ENCODE measurements at regions not wholly inside any gene's neighbourhood (a gene's known extent, or its start where the extent isn't known, plus 50 kb on each side); places are given as distances from the start of the nearest gene placed in this dataset.
A peak's percentile ranks its signal among the peaks of the same experiment; 100 is the strongest.

- POLR2A ChIA-PET (ENCODE audit: low non-redundant PET), result no interaction called here
- DNase-seq (ENCODE audit: low spot score), result no peak
- no TSS peak for BruUV-seq (replicated peaks)
These were observed 149.7 kb upstream of the HS6ST1 start for GRCh38 chr2:128468186-128468920.

DNA sequence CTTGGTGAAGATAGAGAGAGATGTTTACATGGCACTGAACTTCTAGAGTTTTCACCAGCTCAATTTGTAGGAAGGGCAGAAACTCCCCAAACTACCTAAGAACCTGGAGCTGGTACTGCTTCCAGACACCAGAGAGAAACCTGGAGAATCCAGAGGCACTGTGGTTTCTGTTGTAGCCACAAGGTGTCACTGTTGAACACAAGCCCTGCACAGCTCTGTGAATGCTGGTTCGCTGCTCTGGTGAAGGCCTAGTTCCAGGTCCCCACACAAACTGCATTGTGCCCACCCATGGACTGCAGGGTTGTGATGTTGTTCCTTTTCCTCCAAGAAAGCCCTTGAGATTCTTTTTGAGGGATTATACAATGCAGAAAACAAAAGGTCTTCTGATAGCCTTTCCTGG is 150.5 kb upstream of the HS6ST1 start:
- BruUV-seq (replicated peaks), result no TSS peak
- no peak for TF ChIP-seq EZH2 (IDR thresholded peaks at IDR 0.05; ENCODE audit: borderline replicate concordance, low read depth, low read length, poor library complexity, severe bottlenecking)
- TF ChIP-seq, protein P1, sequence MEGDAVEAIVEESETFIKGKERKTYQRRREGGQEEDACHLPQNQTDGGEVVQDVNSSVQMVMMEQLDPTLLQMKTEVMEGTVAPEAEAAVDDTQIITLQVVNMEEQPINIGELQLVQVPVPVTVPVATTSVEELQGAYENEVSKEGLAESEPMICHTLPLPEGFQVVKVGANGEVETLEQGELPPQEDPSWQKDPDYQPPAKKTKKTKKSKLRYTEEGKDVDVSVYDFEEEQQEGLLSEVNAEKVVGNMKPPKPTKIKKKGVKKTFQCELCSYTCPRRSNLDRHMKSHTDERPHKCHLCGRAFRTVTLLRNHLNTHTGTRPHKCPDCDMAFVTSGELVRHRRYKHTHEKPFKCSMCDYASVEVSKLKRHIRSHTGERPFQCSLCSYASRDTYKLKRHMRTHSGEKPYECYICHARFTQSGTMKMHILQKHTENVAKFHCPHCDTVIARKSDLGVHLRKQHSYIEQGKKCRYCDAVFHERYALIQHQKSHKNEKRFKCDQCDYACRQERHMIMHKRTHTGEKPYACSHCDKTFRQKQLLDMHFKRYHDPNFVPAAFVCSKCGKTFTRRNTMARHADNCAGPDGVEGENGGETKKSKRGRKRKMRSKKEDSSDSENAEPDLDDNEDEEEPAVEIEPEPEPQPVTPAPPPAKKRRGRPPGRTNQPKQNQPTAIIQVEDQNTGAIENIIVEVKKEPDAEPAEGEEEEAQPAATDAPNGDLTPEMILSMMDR (conservative IDR thresholded peaks at IDR 0.05; ENCODE audit: low read depth, low read length), result peak; percentile 46
- no peak for DNase-seq (ENCODE audit: low spot score)

More at GRCh38 chr2:128468186-128468920, 149.7 kb upstream of the HS6ST1 start:
- Histone ChIP-seq H3K9me3 (ENCODE audit: low read depth, low read length, poor library complexity, severe bottlenecking) (peaks cover 22% of the 10 kb centered on the region), H3K4me3 (ENCODE audit: low read depth, low read length, poor library complexity, severe bottlenecking) (no peak overlapping the region), H3K27me3 (replicated peaks; ENCODE audit: insufficient read depth, low read depth, low read length, poor library complexity) (no peaks in the 10 kb centered on the region), H3K27ac (ENCODE audit: low read depth, low read length, poor library complexity, severe bottlenecking) (no peak overlapping the region), H3K36me3 (ENCODE audit: insufficient read depth, low read length, poor library complexity, severe bottlenecking) (no peaks in the 10 kb centered on the region), H3K4me1 (ENCODE audit: insufficient read depth, low read length, poor library complexity, severe bottlenecking) (peaks cover under 1% of the 10 kb centered on the region)
- CTCF ChIA-PET, result interaction anchor here (0.6 kb wide), 1 partner anchor 273 kb away, joined by 3 read pairs; no protein-coding TSS in a partner anchor
- TF ChIP-seq EZH2 (IDR thresholded peaks at IDR 0.05; ENCODE audit: borderline replicate concordance, low read depth, low read length, poor library complexity, severe bottlenecking), result no peak
- TF ChIP-seq, protein P1 (conservative IDR thresholded peaks at IDR 0.05; ENCODE audit: low read depth, low read length), result no peak
- intact Hi-C loops (cut with micrococcal nuclease; ENCODE audit: unreplicated experiment), result no loop called here

GRCh38 chr2:128469875-128470274 is 151.2 kb upstream of the HS6ST1 start:
- intact Hi-C loops (cut with micrococcal nuclease; ENCODE audit: unreplicated experiment), result no loop called here
- CTCF ChIA-PET, result no interaction called here
- TF ChIP-seq, protein P1 (conservative IDR thresholded peaks at IDR 0.05; ENCODE audit: low read depth, low read length), result no peak
- TF ChIP-seq EZH2 (IDR thresholded peaks at IDR 0.05; ENCODE audit: borderline replicate concordance, low read depth, low read length, poor library complexity, severe bottlenecking), result no peak
- no peaks in the 10 kb centered on the region for H3K27me3 ChIP-seq (replicated peaks; ENCODE audit: insufficient read depth, low read depth, low read length, poor library complexity)
- no peak overlapping the region for H3K4me3 ChIP-seq (ENCODE audit: low read depth, low read length, poor library complexity, severe bottlenecking)
- POLR2A ChIA-PET (ENCODE audit: low non-redundant PET), result no interaction called here
- peaks cover 7% of the 10 kb centered on the region for H3K4me1 ChIP-seq (ENCODE audit: insufficient read depth, low read length, poor library complexity, severe bottlenecking)
- no peaks in the 10 kb centered on the region for H3K36me3 ChIP-seq (ENCODE audit: insufficient read depth, low read length, poor library complexity, severe bottlenecking)
- H3K9me3 ChIP-seq (ENCODE audit: low read depth, low read length, poor library complexity, severe bottlenecking), result peaks cover 22% of the 10 kb centered on the region
- DNase-seq (ENCODE audit: low spot score), result no peak
- BruUV-seq (replicated peaks), result no TSS peak
- no peak overlapping the region for H3K27ac ChIP-seq (ENCODE audit: low read depth, low read length, poor library complexity, severe bottlenecking)

More for the DNA sequence above, 150.5 kb upstream of the HS6ST1 start:
- H3K4me3 ChIP-seq (ENCODE audit: low read depth, low read length, poor library complexity, severe bottlenecking), result no peak overlapping the region
- intact Hi-C loops (cut with micrococcal nuclease; ENCODE audit: unreplicated experiment), result no loop called here
- H3K4me1 ChIP-seq (ENCODE audit: insufficient read depth, low read length, poor library complexity, severe bottlenecking), result peaks cover 7% of the 10 kb centered on the region
- no peaks in the 10 kb centered on the region for H3K27me3 ChIP-seq (replicated peaks; ENCODE audit: insufficient read depth, low read depth, low read length, poor library complexity)
- peaks cover 22% of the 10 kb centered on the region for H3K9me3 ChIP-seq (ENCODE audit: low read depth, low read length, poor library complexity, severe bottlenecking)
- H3K36me3 ChIP-seq (ENCODE audit: insufficient read depth, low read length, poor library complexity, severe bottlenecking), result no peaks in the 10 kb centered on the region
- POLR2A ChIA-PET (ENCODE audit: low non-redundant PET), result no interaction called here
- no peak overlapping the region for H3K27ac ChIP-seq (ENCODE audit: low read depth, low read length, poor library complexity, severe bottlenecking)
- CTCF ChIA-PET, result interaction anchor here (0.6 kb wide), 1 partner anchor 274 kb away, joined by 3 read pairs; no protein-coding TSS in a partner anchor

All from A673 (cell line).